Stimulated activated CD4-positive, alpha-beta T cell treated with anti-CD3 and anti-CD28 coated beads, Interleukin-2, amount 100 ng/mL, for 24 hours (primary cell): ENCODE measurements at regions not wholly inside any gene's neighbourhood (a gene's known extent, or its start where the extent isn't known, plus 50 kb on each side); places are given as distances from the start of the nearest gene placed in this dataset.
"Not testable (repeated sequence)": the region's sequence is repeated elsewhere in the genome, so short reads cannot be mapped to it uniquely, and the experiment has no call there.

Experiments used
- DNase-seq, 2 donors: peaks; one replicate each; pipeline ENCODE4 v3.0.0-alpha.2; 2020

- DNase-seq = not testable (repeated sequence)
Measured at GRCh38 chr7:76839879-76840278, 192.3 kb downstream of the SPDYE17 start.

GRCh38 chr7:76839214-76839613 lies 192.9 kb downstream of the SPDYE17 start:
- not testable (repeated sequence) for DNase-seq

- DNase-seq = not testable (repeated sequence)
Measured at GRCh38 chr7:76838357-76838756, 193.8 kb downstream of the SPDYE17 start.

- not testable (repeated sequence) for DNase-seq
Measured at GRCh38 chr7:76829233-76829632, 202.2 kb upstream of the POMZP3 start.

GRCh38 chr7:76826181-76826580 lies 199.1 kb upstream of the POMZP3 start:
- DNase-seq = not testable (repeated sequence)

GRCh38 chr7:76809856-76810255 lies 182.8 kb upstream of the POMZP3 start:
- not testable (repeated sequence) for DNase-seq

GRCh38 chr7:76807588-76808100 lies 180.6 kb upstream of the POMZP3 start:
- DNase-seq = not testable (repeated sequence)

GRCh38 chr7:76806460-76806859 lies 179.4 kb upstream of the POMZP3 start:
- not testable (repeated sequence) for DNase-seq

GRCh38 chr7:76806010-76806409 lies 178.9 kb upstream of the POMZP3 start:
- DNase-seq = not testable (repeated sequence)

- DNase-seq = not testable (repeated sequence)
Measured at GRCh38 chr7:76805262-76805661, 178.2 kb upstream of the POMZP3 start.

- not testable (repeated sequence) for DNase-seq
Measured at GRCh38 chr7:76797639-76798038, 170.6 kb upstream of the POMZP3 start.

GRCh38 chr7:76780693-76781092 lies 153.6 kb upstream of the POMZP3 start:
- not testable (repeated sequence) for DNase-seq

- not testable (repeated sequence) for DNase-seq
Measured at GRCh38 chr7:76774279-76774678, 147.2 kb upstream of the POMZP3 start.

- DNase-seq = not testable (repeated sequence)
Measured at GRCh38 chr7:76771980-76772379, 144.9 kb upstream of the POMZP3 start.

- DNase-seq = not testable (repeated sequence)
Measured at GRCh38 chr7:76763977-76764376, 136.9 kb upstream of the POMZP3 start.

- DNase-seq = not testable (repeated sequence)
Measured at GRCh38 chr7:76760546-76761220, 133.6 kb upstream of the POMZP3 start.

- not testable (repeated sequence) for DNase-seq
Measured at GRCh38 chr7:76739538-76739937, 112.5 kb upstream of the POMZP3 start.

GRCh38 chr7:76736724-76737123 lies 109.6 kb upstream of the POMZP3 start:
- DNase-seq = not testable (repeated sequence)

GRCh38 chr7:76736091-76736490 lies 109.0 kb upstream of the POMZP3 start:
- not testable (repeated sequence) for DNase-seq

- DNase-seq = not testable (repeated sequence)
Measured at GRCh38 chr7:76735668-76736067, 108.6 kb upstream of the POMZP3 start.

GRCh38 chr7:76728571-76728974 lies 101.5 kb upstream of the POMZP3 start:
- not testable (repeated sequence) for DNase-seq

GRCh38 chr7:76723928-76724327 lies 96.8 kb upstream of the POMZP3 start:
- not testable (repeated sequence) for DNase-seq

- DNase-seq = not testable (repeated sequence)
Measured at GRCh38 chr7:76716551-76716950, 89.5 kb upstream of the POMZP3 start.

- not testable (repeated sequence) for DNase-seq
Measured at GRCh38 chr7:76712926-76713325, 85.8 kb upstream of the POMZP3 start.

GRCh38 chr7:76711648-76712047 lies 84.6 kb upstream of the POMZP3 start:
- DNase-seq = not testable (repeated sequence)
